Eye (tissue), 1 donor: ENCODE measurements at regions not wholly inside any gene's neighbourhood (a gene's known extent, or its start where the extent isn't known, plus 50 kb on each side); places are given as distances from the start of the nearest gene placed in this dataset.
A peak's percentile ranks its signal among the peaks of the same experiment; 100 is the strongest.

ENCODE experiments used
- DNase-seq: peaks from one replicate; pipeline ENCODE4 v3.0.0-alpha.2; 2015

DNA sequence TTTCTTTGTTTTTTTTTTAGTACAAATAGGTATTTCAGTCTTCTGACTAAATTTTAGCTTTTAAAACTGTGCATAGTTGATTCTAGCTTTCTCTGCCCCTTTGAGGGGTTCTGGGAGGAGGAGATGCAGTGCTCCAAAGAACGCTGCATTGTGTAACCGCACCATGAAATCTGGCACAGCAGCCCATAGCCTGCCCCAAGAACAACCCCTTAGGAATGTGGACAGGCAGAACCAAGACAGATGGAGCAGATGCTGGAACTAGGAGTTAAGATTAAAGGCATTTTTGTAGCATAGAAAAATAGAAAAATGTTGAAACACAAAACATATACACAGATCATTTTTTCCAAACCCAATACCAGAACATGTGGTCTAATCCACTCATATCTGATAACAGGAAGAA is 187.5 kb downstream of the SCG2 start:
- peak; percentile 22 for DNase-seq

DNA sequence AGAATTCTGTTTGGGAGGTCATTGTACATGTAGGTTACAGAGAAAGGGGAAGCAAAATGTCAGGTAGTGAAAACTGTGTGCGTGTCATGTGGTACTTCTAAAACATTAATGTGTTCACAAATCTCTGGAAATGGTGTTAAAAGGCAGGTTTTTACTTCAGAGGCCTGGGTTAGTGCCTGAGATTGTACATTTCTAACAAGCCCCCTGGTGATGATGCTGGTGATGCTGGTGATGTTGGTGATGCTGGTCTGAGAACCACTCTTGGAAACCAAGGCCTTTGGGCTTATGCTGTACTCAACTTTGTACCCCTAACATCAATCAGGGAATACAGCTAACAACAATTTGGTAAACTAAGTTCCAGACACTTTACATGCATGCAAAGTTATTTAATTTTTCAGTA is 187.1 kb downstream of the SCG2 start:
- DNase-seq, result no peak

DNA sequence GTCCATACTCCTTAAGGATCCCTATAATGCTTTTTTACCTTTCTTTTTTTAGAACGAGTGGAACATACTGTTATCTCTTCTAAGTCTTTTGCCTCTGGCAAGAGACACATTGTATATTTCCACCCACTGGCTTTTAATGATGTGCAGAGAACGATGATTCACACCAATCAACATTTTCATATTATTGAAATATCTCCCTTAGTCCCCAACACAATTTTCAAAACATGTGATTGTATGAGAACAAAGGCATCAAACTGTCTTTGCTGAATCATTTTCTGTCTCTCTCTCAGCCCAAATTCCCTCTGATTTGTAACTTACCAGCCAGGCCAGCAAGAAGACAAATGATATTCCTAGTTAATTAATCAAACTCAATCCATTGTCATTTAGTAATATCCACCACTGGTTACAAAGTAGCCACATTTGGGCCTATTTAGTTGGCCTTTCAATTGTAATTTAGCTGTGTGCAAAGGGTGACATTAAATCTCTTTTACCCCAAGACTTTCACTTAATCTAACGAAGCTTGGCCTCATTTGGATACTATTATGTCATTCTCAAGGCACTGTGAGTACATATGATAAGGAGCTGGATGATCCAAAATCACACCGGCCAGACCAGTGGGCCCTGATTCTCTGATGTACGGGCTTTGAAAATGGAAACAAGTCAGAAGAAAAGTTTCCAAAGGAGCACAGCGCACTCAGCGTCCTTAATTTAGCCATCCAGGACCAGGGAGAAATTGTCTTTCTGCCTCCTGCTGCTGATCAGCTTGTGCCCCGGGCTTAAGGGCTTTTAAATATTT is 185.1 kb downstream of the SCG2 start:
- no peak for DNase-seq

DNA sequence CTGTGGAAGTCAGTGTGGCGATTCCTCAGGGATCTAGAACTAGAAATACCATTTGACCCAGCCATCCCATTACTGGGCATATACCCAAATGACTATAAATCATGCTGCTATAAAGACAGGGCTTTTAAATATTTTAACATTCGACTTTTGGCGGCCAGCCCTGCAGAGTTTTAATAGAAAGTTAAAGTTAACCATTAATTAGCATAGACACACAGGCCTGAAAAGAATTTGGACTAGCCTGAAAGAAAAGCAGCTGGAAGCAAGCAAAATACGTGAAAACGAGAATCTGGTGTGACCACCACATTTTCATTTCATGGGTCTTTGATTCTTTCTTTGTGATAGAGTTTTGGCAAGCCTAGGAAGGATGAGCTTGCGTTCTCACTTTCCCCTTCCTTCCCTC is 184.0 kb downstream of the SCG2 start:
- no peak for DNase-seq

DNA sequence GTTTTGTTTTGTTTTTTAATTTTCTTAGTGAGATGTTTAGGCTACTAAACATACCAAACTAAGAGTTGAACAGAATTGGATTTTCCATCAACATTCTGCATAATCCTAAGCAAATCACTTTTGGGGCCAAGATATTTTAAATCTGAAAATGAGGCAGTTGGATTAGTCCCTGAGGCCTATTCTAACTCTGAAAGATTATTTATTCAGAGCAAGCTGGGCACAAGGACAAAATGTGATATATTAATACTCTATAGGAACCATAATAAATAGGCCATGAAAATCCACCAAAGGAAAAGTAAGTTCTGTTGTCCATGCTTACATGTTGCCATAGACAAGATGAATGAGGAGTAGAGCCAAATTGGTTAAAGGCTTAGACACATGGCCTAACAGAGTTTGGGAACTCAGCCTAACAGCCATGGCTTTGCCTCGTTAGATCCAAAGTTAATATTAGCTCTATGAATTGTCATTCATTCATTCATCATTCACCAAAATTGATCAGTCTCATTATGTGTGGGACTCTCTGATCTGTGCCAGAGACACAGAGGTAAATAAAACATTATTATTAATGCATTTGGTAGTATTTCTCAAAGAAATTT is 183.5 kb downstream of the SCG2 start:
- no peak for DNase-seq

DNA sequence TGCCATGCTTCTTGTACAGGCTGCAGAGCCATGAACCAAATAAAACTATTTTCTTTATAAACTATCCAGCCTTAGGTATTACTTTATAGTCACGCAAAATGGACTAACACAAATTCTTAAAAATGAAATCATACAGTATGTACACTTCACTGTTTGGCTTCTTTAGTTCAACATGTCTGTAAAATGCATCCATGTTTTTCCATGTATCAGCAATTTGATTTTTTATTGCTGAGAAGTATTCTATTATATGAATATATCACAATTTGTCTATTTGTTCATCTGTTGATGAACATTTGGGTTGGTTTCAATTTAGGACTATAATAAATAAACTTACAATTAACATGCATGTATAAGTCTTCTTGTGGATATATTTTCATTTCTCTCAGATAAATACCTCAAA is 182.1 kb downstream of the SCG2 start:
- DNase-seq, result no peak

DNA sequence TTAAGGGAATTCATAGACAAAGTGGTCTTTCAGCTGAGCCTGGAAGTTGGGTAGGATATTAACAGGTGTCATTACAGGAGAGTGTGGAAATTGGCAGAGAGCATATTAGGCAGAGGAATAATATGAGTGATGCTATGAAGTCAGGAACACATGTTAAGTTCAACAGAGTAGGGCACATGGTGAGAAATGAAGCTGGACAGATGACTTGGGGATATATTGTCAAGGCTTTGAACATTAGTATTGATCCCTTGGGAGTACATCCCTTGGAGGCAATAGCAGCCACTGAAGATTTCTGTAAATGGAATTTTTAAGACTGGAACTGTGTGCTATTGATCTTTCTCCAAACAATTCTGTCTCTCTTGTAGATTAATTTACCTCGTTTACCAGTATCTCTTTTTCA is 170.7 kb downstream of the SCG2 start:
- DNase-seq, result peak; percentile 2

DNA sequence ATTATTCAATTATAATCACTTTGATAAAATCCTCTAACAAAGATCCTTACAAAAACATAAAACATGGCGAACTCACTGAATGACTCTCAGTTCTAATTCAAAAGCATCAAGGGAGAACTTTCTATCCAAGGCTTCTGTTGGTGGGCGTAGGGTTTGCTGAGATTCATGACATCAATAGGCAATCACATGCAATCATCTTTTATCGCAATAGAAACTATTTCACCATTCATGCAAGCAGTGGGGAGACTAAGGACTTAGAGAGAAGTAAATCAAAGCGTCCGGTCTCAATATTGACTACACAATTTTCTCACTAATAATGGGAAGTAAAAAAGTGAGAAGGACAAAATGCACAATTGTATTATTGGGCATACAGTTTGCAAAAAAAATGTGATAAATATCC is 168.7 kb downstream of the SCG2 start:
- no peak for DNase-seq

DNA sequence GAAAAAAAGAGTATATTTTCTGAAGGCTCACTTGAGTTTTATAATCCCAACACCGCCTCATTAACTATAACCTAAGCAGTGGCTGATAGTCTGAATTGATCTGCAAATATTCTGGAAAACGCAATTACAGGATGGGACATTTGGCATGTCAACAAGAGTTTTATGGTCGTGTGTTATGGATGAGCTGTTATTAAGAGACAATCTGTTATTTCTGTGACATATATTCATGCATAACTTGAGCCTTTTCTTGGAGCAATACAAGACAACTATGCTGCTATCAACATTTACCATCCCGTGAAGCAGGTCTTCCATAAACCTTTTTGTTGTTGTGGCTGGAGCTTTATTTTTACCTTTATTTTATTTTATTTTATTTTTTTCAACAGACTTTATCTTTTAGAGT is 164.4 kb downstream of the SCG2 start:
- no peak for DNase-seq

DNA sequence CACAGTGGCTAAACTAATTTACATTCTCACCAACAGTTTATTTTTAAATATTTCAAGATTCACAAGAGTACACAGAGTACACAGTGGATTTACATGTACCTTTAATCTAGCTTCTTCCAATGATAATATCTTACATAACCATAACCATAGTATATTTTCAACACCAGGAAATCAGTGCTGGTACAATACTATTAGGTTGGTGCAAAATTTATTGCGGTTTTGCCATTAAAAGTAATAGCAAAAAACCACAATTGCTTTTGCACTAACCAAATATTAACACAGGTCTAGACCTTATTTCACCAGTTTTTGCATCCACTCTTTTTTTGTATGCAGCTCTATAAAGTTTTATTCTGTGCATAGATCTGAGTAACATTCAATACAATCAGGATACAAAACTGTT is 163.0 kb downstream of the SCG2 start:
- DNase-seq, result no peak

DNA sequence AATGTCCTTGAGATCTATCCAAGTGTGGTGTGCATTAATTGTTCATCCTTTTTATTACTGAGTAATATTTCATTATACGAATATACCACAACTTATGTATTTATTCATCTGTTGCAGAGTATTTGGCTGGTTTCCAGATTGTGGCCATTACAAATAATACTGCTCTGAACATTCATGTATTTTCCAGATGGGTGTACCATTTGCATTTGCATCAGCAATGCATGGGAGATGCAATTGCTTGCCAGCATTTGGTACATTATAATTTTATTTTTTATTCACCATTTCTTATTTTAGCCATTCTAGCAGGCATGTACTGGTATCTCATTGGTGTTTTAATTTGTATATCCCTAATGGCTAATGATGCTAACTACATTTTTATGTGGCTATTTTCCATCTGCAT is 162.4 kb downstream of the SCG2 start:
- no peak for DNase-seq

DNA sequence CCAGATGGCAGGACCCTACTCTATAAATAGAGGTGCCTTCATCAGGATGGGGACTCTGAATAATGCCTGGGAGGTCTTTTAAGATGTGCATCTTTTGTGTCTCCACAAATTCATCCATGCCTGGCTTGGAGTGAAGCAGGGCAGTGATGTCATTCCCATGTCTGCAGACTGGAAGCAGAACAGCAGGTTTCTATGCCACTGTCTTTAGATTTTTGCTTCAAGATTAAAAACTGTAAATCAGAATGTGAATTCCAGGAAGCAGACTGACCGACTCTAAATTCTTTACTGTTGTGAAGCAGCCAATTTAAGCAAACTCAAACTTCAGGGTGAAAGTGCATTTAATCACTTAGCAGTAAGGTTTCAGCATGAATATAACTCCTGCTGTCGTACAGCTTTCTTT is 159.3 kb downstream of the SCG2 start:
- DNase-seq, result peak; percentile 28

DNA sequence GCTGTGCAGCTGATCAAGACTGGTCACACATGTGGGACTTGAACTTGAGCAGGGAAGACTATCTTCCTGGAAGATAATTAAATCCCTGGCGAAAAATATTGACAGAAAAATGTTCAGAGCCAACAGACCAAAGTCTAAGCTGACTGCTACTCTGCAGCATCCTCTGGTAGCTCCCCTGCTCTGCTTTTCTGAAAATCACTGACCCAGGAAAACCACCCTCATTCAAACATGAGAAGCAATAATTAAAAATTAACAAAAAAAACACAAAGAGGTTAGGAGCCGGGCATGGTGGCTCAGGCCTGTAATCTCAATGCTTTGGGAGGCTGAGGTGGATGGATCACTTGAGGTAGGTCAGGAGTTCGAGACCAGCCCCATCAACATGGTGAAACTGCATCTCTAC is 151.9 kb downstream of the SCG2 start:
- no peak for DNase-seq

DNA sequence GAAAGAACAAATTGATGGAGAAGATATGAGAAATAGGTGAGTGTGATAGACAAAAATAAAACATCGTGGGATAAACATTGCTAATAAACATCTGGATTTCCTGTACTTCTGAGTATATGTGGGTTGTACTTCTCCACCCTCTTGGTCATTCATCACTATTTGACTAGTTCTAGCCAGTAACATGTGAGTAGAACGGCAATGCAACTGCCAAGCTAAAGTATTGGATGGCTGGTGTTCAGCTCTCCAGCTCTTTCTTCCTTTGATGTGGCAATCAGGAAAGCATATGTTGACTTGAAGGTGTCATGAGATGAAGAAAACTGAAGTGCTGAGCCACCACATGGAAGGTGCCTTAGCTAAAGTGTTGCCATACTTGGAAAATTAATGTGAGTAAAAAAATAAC is 144.9 kb downstream of the SCG2 start:
- DNase-seq, result no peak

DNA sequence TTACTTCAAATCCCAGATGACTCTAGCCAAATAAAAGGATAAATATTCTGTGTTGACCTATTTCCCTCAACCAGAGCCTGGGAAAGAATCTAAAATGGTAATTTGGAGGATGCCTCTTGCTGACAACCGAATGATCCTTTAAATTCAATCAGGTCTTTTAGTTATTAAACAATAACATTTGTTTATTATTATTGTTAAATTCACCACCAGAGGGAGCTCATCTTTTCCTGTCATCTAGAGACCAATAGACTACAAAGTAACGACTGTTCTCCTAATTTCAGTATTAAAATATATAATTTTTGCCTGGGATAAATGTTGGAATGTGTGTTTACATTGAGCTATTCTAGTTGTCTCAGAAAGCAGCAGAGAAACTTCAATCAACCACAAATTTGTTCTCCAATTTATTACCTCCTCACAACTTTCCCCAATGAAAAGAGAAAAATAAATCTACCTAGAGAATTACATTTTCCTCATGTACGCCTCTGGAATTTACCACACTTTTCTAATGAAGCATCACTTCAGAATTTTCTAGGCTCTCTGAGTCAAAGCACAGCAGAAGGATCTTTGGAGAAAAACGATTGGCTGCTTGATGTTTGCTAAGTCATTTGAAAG is 142.7 kb downstream of the SCG2 start:
- DNase-seq, result peak; percentile 37

DNA sequence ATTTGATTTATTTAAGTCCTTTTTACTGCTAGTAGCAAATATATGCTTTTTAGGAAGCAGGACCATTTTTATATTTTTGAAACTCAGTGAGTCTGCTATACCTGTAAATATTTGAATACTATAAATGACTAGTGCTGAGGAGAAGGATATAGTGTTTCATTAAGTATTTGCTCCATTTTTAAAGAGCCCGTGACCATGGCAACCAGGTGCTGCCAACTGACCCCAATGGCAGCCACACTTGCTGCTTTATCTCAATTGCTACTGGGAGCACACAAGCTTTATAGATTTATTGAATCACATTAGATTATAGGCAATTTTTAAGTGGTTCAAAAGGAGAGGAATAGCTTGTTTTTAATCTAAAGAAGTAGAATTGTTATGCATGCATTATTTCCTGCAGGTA is 142.0 kb downstream of the SCG2 start:
- DNase-seq, result no peak

DNA sequence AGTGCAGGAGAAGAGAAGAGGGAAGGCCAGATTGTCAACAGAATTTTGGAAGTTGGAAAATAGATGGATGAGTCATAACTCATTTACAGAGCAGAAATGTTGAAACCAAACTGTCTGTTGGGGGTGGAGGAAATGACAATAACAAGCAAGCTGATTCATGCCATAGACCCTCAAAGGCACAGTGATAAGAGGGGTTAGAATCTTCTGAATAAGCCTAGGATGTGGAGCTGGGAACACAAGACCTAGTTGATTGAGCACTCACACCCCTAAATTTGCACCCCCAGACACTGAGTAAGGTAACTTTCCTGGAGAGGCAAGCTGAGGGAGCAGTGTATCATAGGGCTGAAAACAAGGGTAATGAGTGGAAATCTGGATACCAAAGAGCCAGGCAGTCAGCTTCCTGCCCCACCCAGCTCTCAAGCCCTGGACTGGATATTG is 141.4 kb downstream of the SCG2 start:
- DNase-seq, result no peak

DNA sequence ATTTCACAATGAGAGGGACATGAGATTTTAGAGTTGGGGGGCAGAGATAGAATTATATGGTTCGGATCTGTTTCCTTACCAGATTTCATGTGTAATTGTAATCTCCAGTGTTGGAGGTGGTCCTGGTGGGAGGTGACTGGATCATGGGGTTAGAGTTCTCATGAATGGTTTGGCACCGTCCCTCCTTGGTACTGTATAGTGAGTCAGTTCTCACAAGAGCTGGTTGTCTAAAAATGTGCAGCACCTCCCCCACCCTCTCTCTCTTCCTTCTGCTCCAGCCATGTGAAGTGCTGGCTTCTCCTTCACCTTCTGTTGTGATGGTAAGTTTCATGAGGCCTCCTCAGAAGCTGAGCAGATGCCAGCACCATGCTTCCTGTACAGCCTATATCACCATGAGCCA is 138.1 kb downstream of the SCG2 start:
- DNase-seq, result no peak

DNA sequence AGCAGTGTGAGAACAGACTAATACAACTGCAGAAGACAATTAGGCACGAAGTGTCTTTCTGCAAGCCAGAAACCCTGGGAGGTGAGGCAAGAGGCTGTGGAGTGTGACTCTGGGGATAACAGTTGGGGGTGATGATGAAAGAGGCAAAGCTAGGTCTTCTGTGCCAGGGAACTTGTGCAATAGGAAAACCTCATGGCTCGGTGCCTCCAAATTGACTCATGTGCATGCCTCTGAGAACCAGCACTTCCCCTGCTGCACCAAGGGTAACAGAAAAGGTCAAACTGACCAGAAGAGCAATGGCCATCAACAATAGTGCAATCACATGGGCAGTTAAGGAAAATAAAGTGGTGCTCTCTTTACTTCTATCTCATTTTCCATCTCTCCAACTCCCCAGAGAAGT is 136.4 kb downstream of the SCG2 start:
- peak; percentile 11 for DNase-seq

DNA sequence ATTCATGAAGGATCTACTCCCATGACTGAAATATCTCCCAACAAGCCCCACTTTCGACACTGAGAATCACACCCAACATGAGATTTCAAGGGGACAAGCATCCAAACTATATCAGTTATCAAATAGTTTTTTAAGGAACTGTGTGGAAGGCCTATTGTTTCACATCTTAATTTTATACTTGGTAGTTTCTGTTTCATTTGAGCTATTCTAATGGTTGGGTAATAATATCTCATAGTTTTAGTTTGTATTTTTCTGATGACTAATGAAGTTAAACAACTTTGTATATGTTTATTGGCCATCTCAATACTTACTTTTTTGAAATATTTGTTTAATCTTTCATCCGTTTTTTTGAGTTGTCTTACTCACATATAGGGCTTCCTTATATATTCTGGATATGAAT is 135.0 kb downstream of the SCG2 start:
- DNase-seq, result no peak

DNA sequence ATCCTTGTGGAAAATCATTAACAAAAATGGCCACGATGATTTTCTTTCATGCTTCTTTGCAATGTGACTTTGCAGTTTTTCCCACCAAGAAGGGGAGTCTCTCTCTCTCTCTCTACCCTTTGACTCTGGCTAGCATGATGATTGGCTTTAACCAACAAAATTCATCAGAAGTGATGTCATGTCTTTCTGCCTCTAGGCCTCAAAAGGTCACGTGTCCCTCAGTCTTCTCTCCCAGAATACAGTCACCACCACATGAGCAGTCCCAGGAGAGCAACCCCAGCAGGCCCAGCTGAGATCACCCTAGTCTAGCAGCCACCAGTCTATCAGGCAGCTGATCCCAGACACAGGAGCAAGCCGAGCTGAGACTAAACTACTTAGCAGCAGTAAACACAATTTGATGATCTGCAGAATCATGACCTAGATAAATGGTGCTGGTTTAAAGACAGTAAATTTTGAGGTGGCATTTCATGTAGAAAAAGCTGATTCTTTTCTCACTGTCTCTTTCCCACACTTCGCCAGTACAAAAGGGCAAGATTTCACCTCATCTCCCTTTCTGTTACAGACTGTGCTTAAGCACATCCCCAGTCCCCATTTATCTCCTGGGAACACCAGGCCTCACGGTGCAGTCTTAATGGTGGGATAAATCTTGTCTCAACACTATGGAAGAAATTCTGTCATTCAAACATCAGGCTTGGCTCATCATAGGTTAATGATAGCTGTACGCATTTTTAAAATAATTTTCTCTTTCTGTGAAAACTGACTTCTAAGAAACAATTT is 132.7 kb downstream of the SCG2 start:
- peak; percentile 53 for DNase-seq

DNA sequence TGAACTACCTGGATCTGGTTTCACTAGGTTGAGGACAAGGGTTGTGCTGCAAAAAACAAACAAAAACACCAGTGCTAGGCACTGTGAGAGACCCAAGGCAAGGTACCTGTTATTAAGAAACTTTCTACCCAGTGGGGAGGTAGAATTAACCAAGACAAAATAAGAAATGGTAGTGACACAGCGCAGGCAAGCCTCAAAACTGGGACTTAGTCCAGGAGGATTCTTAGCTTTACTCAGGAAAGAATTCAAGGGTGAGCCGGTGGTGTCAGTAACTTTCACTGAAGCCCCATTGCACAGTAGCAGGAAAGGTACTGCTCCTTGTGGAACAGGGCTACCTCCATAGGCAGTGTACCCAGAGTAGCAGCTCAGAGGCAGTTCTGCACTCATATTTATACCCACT is 131.6 kb downstream of the SCG2 start:
- DNase-seq, result no peak

DNA sequence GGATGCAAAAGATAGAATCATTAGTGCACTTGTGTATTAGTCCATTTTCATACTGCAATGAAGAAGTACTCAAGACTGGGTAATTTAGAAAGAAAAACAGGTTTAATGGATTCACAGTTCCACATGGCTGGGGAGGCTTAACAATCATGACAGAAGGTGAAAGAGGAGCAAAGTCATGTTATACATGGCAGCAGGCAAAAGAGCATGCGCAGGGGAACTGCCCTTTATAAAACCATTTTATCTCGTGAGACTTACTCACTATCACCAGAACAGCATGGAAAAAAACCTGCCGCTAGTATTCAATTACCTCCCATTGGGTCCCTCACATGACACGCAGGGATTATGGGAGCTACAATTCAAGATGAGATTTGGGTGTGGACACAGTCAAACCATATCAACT is 129.4 kb downstream of the SCG2 start:
- DNase-seq, result no peak

DNA sequence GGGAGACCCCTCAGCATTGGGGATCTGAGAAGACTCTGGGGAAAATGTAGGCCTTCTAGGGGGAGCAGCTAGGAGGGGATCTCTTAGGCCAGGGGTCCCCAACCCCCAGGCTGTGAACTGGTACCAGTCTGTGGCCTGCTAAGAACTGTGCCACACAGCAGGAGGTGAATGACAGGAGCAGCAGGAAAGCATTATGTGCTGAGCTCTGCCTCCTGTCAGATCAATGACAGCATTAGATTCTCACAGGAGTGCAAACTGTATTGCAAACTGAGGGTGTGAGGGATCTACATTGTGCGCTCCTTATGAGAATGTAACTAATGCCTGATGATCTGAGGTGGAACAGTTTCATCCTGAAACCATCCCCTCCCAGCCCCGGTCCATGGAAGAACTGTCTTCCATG is 127.3 kb downstream of the SCG2 start:
- peak; percentile 23 for DNase-seq
